ENCODE measurements at regions not wholly inside any gene's neighbourhood (a gene's known extent, or its start where the extent isn't known, plus 50 kb on each side); places are given as distances from the start of the nearest gene placed in this dataset.

DNA sequence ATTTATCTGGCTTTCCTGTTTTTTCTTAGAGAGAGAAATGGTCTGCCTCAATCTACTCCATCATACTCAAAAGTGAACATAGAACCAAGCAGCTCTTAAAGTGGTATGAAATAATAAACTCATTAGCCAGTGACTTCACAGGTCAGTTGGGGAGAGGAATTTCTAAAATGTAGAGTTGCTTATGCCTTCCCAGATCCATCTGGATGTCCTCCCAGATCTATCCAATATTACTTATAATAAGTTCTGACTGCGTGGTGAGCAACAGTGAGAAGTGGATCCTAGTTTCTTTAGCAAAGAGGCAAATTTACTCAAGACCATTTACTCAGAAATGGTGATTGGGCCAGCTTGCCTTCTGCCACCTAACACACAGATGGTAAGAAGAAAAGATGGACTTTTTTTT, 748.0 kb downstream of the PCDH18 start:
- DNase-seq: no peak
- Histone ChIP-seq H3K27ac (no peak overlapping the region), H3K27me3 (no peaks in the 10 kb centered on the region), H3K4me3 (no peak overlapping the region), H3K36me3 (no peaks in the 10 kb centered on the region), H3K9me3 (no peaks in the 10 kb centered on the region), H3K4me1 (no peaks in the 10 kb centered on the region)
- ATAC-seq (ENCODE audit: low FRiP score in 2 of 2): no peak
- TF ChIP-seq, protein P1, sequence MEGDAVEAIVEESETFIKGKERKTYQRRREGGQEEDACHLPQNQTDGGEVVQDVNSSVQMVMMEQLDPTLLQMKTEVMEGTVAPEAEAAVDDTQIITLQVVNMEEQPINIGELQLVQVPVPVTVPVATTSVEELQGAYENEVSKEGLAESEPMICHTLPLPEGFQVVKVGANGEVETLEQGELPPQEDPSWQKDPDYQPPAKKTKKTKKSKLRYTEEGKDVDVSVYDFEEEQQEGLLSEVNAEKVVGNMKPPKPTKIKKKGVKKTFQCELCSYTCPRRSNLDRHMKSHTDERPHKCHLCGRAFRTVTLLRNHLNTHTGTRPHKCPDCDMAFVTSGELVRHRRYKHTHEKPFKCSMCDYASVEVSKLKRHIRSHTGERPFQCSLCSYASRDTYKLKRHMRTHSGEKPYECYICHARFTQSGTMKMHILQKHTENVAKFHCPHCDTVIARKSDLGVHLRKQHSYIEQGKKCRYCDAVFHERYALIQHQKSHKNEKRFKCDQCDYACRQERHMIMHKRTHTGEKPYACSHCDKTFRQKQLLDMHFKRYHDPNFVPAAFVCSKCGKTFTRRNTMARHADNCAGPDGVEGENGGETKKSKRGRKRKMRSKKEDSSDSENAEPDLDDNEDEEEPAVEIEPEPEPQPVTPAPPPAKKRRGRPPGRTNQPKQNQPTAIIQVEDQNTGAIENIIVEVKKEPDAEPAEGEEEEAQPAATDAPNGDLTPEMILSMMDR (IDR thresholded peaks at IDR 0.05): no peak
- TF ChIP-seq POLR2AphosphoS5 (IDR thresholded peaks at IDR 0.05): no peak
- TF ChIP-seq POLR2A (IDR thresholded peaks at IDR 0.05): no peak
- TF ChIP-seq EP300 (IDR thresholded peaks at IDR 0.05): no peak
- WGBS, 2 donors: 63 to 83% methylated on average over 1 of the region's 1 CpG

DNA sequence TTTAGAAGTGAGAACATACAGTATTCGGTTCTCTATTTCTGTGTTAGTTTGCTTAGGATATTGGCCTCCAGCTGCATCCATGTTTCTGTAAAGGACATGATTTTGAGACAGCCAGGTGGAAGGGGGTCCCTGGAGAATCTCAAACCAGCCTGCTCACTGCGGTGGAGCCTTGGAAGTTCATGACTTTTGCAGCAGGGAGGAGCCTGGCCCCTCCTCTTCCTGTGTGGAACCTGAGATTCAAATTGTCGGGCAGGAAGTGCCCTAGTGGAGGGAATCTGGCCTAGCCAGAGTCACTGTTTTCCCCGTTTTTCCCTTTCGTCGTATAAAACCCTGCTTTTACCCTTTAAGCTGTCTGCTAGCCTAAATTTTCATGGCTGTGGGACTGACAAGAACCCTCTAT, 762.6 kb downstream of the PCDH18 start:
- 91% methylated on average over 6 of the region's 6 CpGs for WGBS, 2 donors
- TF ChIP-seq POLR2AphosphoS5 (IDR thresholded peaks at IDR 0.05) (no peak), POLR2A (IDR thresholded peaks at IDR 0.05) (no peak), EP300 (IDR thresholded peaks at IDR 0.05) (no peak)
- TF ChIP-seq, protein P1 (IDR thresholded peaks at IDR 0.05): no peak

DNA sequence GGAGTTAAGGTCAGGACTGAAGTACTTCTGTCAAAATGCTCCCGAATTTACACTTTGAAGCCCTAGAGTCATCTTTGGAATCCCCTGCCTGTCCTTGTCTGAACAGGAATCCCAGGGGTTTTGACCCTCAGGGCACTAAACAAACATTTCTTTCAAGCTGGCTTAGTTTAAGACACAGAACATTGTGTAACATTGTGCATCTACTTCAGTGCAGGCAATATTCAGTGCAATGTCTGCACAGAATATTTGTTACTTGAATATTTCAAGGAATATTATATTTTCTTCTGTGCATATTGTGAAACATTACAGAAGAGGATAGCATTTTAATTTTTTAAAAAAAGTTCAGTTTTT, 763.4 kb downstream of the PCDH18 start:
- no peak overlapping the region for H3K27ac ChIP-seq
- no peak for DNase-seq
- H3K9me3 ChIP-seq: no peaks in the 10 kb centered on the region
- no peaks in the 10 kb centered on the region for H3K4me1 ChIP-seq
- H3K36me3 ChIP-seq: no peaks in the 10 kb centered on the region
- ATAC-seq (ENCODE audit: low FRiP score in 2 of 2): no peak
- H3K4me3 ChIP-seq: no peak overlapping the region
- H3K27me3 ChIP-seq: no peaks in the 10 kb centered on the region
- TF ChIP-seq EP300 (IDR thresholded peaks at IDR 0.05) (no peak), POLR2AphosphoS5 (IDR thresholded peaks at IDR 0.05) (no peak), POLR2A (IDR thresholded peaks at IDR 0.05) (no peak)
- 30 to 57% methylated on average over 1 of the region's 1 CpG for WGBS, 2 donors

More for the DNA sequence above, 762.6 kb downstream of the PCDH18 start:
- Histone ChIP-seq H3K27me3 (no peaks in the 10 kb centered on the region), H3K4me3 (no peak overlapping the region), H3K9me3 (no peaks in the 10 kb centered on the region), H3K27ac (no peak overlapping the region), H3K36me3 (no peaks in the 10 kb centered on the region), H3K4me1 (no peaks in the 10 kb centered on the region)
- ATAC-seq (ENCODE audit: low FRiP score in 2 of 2) (no peak), DNase-seq (no peak)

DNA sequence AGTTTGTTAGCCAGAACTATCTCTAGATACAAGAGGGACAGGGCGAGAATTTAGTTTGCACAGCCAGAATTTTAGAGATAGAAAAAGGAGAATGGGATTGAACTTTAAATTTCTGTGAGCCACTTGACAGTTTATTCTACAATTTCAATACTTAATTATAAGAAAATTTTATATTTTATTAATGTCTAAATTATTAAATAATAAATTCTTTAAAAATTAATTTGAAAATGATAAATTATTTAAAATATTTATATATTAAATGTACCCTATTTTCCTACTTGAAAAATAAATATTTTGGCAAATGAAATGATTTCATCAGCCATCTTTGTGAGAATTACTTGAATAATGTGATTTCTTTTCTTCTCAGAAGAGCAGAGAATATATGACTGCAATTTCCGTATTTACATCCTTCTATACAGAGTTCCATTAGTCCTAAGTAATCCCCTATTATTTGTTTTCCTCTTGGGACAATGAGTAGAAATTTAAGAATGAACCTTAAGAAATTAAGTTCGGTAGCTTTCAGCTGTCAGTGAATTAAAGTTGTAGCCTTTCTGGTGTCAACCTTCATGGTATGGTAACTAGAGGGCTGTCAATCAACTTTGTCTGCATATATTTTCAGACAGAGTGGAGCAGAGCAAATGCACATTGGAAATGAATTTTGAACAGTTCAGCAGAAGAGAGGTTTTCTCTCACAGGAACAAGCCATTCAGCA, 763.9 kb downstream of the PCDH18 start:
- TF ChIP-seq POLR2AphosphoS5 (IDR thresholded peaks at IDR 0.05) (no peak), POLR2A (IDR thresholded peaks at IDR 0.05) (no peak), EP300 (IDR thresholded peaks at IDR 0.05) (no peak)
- TF ChIP-seq, protein P1 (IDR thresholded peaks at IDR 0.05): no peak
- no peak for DNase-seq
- no peak overlapping the region for H3K4me3 ChIP-seq
- H3K27me3 ChIP-seq: no peaks in the 10 kb centered on the region
- ATAC-seq (ENCODE audit: low FRiP score in 2 of 2): no peak
- no peaks in the 10 kb centered on the region for H3K9me3 ChIP-seq
- H3K36me3 ChIP-seq: no peaks in the 10 kb centered on the region
- H3K4me1 ChIP-seq: no peaks in the 10 kb centered on the region
- 79 to 90% methylated on average over 3 of the region's 3 CpGs for WGBS, 2 donors
- no peak overlapping the region for H3K27ac ChIP-seq

DNA sequence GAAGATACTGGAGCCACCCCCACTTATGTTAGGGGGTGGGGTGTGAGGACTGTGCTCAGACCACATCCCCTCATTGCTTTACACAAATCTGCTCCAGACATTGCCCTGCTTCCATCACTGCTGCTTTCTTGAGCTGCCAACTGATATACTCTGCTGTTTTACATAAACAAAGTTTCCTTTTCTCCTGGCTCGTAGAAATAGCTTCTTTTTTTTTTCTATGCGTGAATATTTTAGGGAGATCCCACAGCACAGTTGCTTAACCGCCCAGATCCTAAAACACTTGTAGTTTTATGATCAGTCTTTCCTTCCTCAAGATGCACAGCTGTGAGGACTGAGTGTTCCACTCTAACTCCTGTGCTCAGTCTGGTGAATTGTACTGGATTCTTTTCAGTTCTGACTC, 768.4 kb downstream of the PCDH18 start:
- no peaks in the 10 kb centered on the region for H3K9me3 ChIP-seq
- DNase-seq (no peak), ATAC-seq (ENCODE audit: low FRiP score in 2 of 2) (no peak)
- H3K4me3 ChIP-seq: no peak overlapping the region
- no peak overlapping the region for H3K27ac ChIP-seq
- H3K36me3 ChIP-seq: no peaks in the 10 kb centered on the region
- no peaks in the 10 kb centered on the region for H3K27me3 ChIP-seq
- 48 to 60% methylated on average over 3 of the region's 3 CpGs for WGBS, 2 donors
- TF ChIP-seq POLR2AphosphoS5 (IDR thresholded peaks at IDR 0.05): no peak
- no peak for TF ChIP-seq POLR2A (IDR thresholded peaks at IDR 0.05)
- TF ChIP-seq EP300 (IDR thresholded peaks at IDR 0.05): no peak
- TF ChIP-seq, protein P1 (IDR thresholded peaks at IDR 0.05): no peak
- no peaks in the 10 kb centered on the region for H3K4me1 ChIP-seq
